ENCODE measurements at regions not wholly inside any gene's neighbourhood (a gene's known extent, or its start where the extent isn't known, plus 50 kb on each side); places are given as distances from the start of the nearest gene placed in this dataset.

- Histone ChIP-seq H3K27me3 (replicated peaks in 1 of 2; ENCODE audit: control insufficient read depth in 2 of 2, insufficient read depth in 2 of 2, low read length in 1 of 2) (no peaks in the 10 kb centered on the region), H3K27ac (ENCODE audit: control insufficient read depth, insufficient read depth) (no peak overlapping the region), H3K4me1 (ENCODE audit: control insufficient read depth, insufficient read depth, low read length) (peaks cover 18% of the 10 kb centered on the region), H3K79me2 (ENCODE audit: control insufficient read depth, insufficient read depth, low read length) (no peaks in the 10 kb centered on the region), H3K9me3 (replicated peaks; ENCODE audit: control insufficient read depth, insufficient read depth, low read length) (no peaks in the 10 kb centered on the region), H4K20me1 (ENCODE audit: control insufficient read depth, insufficient read depth) (no peaks in the 10 kb centered on the region), H3K36me3 (ENCODE audit: control insufficient read depth in 2 of 2, insufficient read depth in 2 of 2, low read length in 1 of 2) (no peaks in the 10 kb centered on the region), H3K9ac (ENCODE audit: control insufficient read depth, insufficient read depth, low read length) (no peak overlapping the region), H3K4me2 (ENCODE audit: control insufficient read depth, insufficient read depth) (no peak overlapping the region), H2AFZ (ENCODE audit: control insufficient read depth, low read depth, low read length) (no peak overlapping the region), H3K4me3 (no peak overlapping the region)
- in situ Hi-C loops (cut with MboI) (no loop called here), intact Hi-C loops (cut with micrococcal nuclease; ENCODE audit: unreplicated experiment) (no loop called here)
- FAIRE-seq (no peak), DNase-seq (ENCODE audit: low read depth, low spot score) (no peak), ATAC-seq (no peak)
- POLR2A ChIA-PET: no interaction called here
- RAD21 ChIA-PET (ENCODE audit: unreplicated experiment): no interaction called here
- SMC1A ChIA-PET (ENCODE audit: uncharacterized antibody, unreplicated experiment): no interaction called here
- WGBS (ENCODE audit: insufficient coverage, insufficient replicate concordance, low lambda C conversion rate, missing lambda C conversion rate): 47% methylated on average over 3 of the region's 3 CpGs
- CTCF ChIA-PET: no interaction called here
- no TSS peak for BruUV-seq (replicated peaks)
- TF ChIP-seq FOS (IDR thresholded peaks at IDR 0.05; ENCODE audit: borderline replicate concordance, extremely low read depth, insufficient read length): no peak
- TF ChIP-seq RUNX3 (IDR thresholded peaks at IDR 0.05; ENCODE audit: low read length): no peak
- no peak for TF ChIP-seq ZNF622 (IDR thresholded peaks at IDR 0.05)
- no peak for TF ChIP-seq ZNF592 (IDR thresholded peaks at IDR 0.05)
- TF ChIP-seq HSF1 (IDR thresholded peaks at IDR 0.05; ENCODE audit: low read depth, low read length): no peak
- TF ChIP-seq REST (IDR thresholded peaks at IDR 0.05; ENCODE audit: low read depth, low read length): no peak
- no peak for TF ChIP-seq ELK1 (IDR thresholded peaks at IDR 0.05; ENCODE audit: low read depth, low read length)
- no peak for TF ChIP-seq EGR1 (IDR thresholded peaks at IDR 0.05; ENCODE audit: borderline replicate concordance in 1 of 2, low read depth in 2 of 2, low read length in 2 of 2)
- TF ChIP-seq STAT3 (IDR thresholded peaks at IDR 0.05; ENCODE audit: low read depth, low read length): no peak
Observed at GRCh38 chr11:111172321-111172862, 73.1 kb upstream of the POU2AF2 start.

Data from GM12878 (cell line).